K562 (cell line): ENCODE measurements at regions not wholly inside any gene's neighbourhood (a gene's known extent, or its start where the extent isn't known, plus 50 kb on each side); places are given as distances from the start of the nearest gene placed in this dataset.

Experiments
- ATAC-seq: fragments of 200-7000 bp; cut with Tn5 transposase; 3 replicates; pipeline ENCODE4 v1.9.1; 2020; ENCODE audit warnings: moderate library complexity
- BruUV-seq: library from RNA; stranded (reverse); fragments of 400-500 nt; replicated peaks from 2 replicates; lab custom pipeline; 2021; lab: Mats Ljungman, UMichigan
- CTCF ChIA-PET: fragments of 300-600 bp; formaldehyde crosslinking; extraction: SDS; loops from one replicate; lab custom pipeline; 2021; ENCODE audit warnings: low intra/inter-chr PET ratio; lab: Yijun Ruan, JAX
- POLR2A ChIA-PET: fragments of 300-600, 350-650 bp; sonication (Branson Sonifier 250); formaldehyde crosslinking; extraction: SDS; loops from one replicate; lab custom pipeline; 2021; ENCODE audit warnings: antibody characterized with exemption, inconsistent platforms; lab: Yijun Ruan, JAX
- DNase-seq, 4 experiments: peaks; one replicate each; pipeline versions ENCODE4 v3.0.0 to v3.0.0-alpha.2; 2011 to 2018; ENCODE audit warnings: low spot score in 3 of 4, mixed read lengths in 3 of 4; ENCODE audit errors: extremely low read depth in 1 of 4
- FAIRE-seq: peaks from 2 replicates; lab custom pipeline; 2011; peaks lifted over from hg19 to GRCh38; lab: Jason Lieb, UNC
- H2AFZ ChIP-seq: 2 replicates; pipeline ENCODE4 v1.6.0; 2011; ENCODE audit warnings: low read depth, low read length, control low read depth, inconsistent platforms
- H3K27ac ChIP-seq: fragments of 200-600 bp; 3 replicates; pipeline ENCODE4 v1.8.0; 2011; ENCODE audit warnings: low read depth, mild to moderate bottlenecking, control low read depth, inconsistent platforms, low read length, moderate library complexity, mixed read lengths; ENCODE audit errors: extremely low read depth
- H3K27me3 ChIP-seq, 2 experiments: fragments of 300-600 bp in 1 of 2; 2 replicates in 1 of 2; 3 replicates in 1 of 2; pipeline versions ENCODE4 v1.6.0 to v1.8.0; 2011; ENCODE audit warnings: inconsistent platforms in 2 of 2, low read length in 2 of 2, mild to moderate bottlenecking in 1 of 2, mixed read lengths in 1 of 2, moderate library complexity in 1 of 2; ENCODE audit not compliant: control insufficient read depth in 2 of 2, insufficient read depth in 2 of 2
- H3K36me3 ChIP-seq: fragments of 300-600 bp; 3 replicates; pipeline ENCODE4 v1.8.0; 2011; ENCODE audit warnings: mild to moderate bottlenecking, low read length, inconsistent platforms; ENCODE audit not compliant: control insufficient read depth, insufficient read depth
- H3K4me1 ChIP-seq, 2 experiments: fragments of 200-600 bp in 1 of 2; replicated peaks in 1 of 2; 2 replicates in 1 of 2; 3 replicates in 1 of 2; pipeline versions ENCODE4 v1.5.1 to v1.8.0; 2011; ENCODE audit warnings: inconsistent platforms in 2 of 2, low read length in 2 of 2, mild to moderate bottlenecking in 1 of 2, mixed read lengths in 1 of 2, moderate library complexity in 1 of 2; ENCODE audit not compliant: control insufficient read depth in 2 of 2, insufficient read depth in 2 of 2
- H3K4me2 ChIP-seq: 2 replicates; pipeline ENCODE4 v1.6.1; 2011; ENCODE audit warnings: low read length, control low read depth, inconsistent platforms, mixed read lengths; ENCODE audit not compliant: insufficient read depth
- H3K4me3 ChIP-seq: fragments of 200-600 bp; sonication (generic), shearing (Covaris generic); 2 replicates; pipeline ENCODE4 v1.5.1; 2016; ENCODE audit warnings: control low read depth, inconsistent platforms
- H3K79me2 ChIP-seq: fragments of 200-600 bp; 3 replicates; pipeline ENCODE4 v1.8.0; 2011; ENCODE audit warnings: low read length, inconsistent platforms; ENCODE audit not compliant: control insufficient read depth, insufficient read depth
- H3K9ac ChIP-seq, 2 experiments: 2 replicates each; pipeline versions ENCODE4 v1.6.0 to v1.6.1; 2011; ENCODE audit warnings: low read depth in 2 of 2, low read length in 2 of 2, control low read depth in 1 of 2, inconsistent platforms in 1 of 2, mild to moderate bottlenecking in 1 of 2, mixed read lengths in 1 of 2; ENCODE audit not compliant: insufficient read depth in 1 of 2
- H3K9me1 ChIP-seq: one replicate; pipeline ENCODE4 v1.6.0; 2011; ENCODE audit warnings: inconsistent platforms, mild to moderate bottlenecking, low read length, moderate library complexity; ENCODE audit not compliant: control insufficient read depth, insufficient read depth
- H3K9me3 ChIP-seq: replicated peaks from 2 replicates; pipeline ENCODE4 v1.5.1; 2011; ENCODE audit warnings: low read depth, low read length, inconsistent platforms; ENCODE audit not compliant: control insufficient read depth, insufficient read depth
- H4K20me1 ChIP-seq: replicated peaks from 2 replicates; pipeline ENCODE4 v1.6.1; 2011; ENCODE audit warnings: low read length, inconsistent platforms, mixed read lengths; ENCODE audit not compliant: control insufficient read depth, insufficient read depth
- BACH1 ChIP-seq: fragments of 200-800 bp; sonication (Bioruptor generic); IDR thresholded peaks from 2 replicates; pipeline ENCODE4 v1.6.1; 2016; ENCODE audit warnings: missing genetic modification characterization, missing compliant biosample characterization
- CREB3L1 ChIP-seq: fragments of 450-650 bp; IDR thresholded peaks from 2 replicates; pipeline ENCODE4 v1.6.1; 2014; ENCODE audit warnings: low read depth, mild to moderate bottlenecking, moderate library complexity, borderline replicate concordance
- KLF13 ChIP-seq: fragments of 450-650 bp; IDR thresholded peaks from 2 replicates; pipeline ENCODE4 v1.6.1; 2016; ENCODE audit warnings: missing genetic modification characterization, low read depth, mild to moderate bottlenecking, missing compliant biosample characterization, moderate library complexity, borderline replicate concordance
- PATZ1 ChIP-seq: fragments of 250-450 bp; sonication (Bioruptor Pico); IDR thresholded peaks from 2 replicates; pipeline ENCODE4 v1.5.0; 2020; ENCODE audit warnings: mild to moderate bottlenecking, borderline replicate concordance
- TAL1 ChIP-seq: fragments of 450-650 bp; IDR thresholded peaks from 2 replicates; pipeline ENCODE4 v1.6.1; 2016; ENCODE audit warnings: mild to moderate bottlenecking
- ZBTB49 ChIP-seq: sonication (generic); formaldehyde crosslinking; IDR thresholded peaks from 2 replicates; pipeline ENCODE4 v1.8.0; 2022; ENCODE audit warnings: missing genetic modification reagents, mild to moderate bottlenecking, borderline replicate concordance
- ZNF217 ChIP-seq: sonication (generic); formaldehyde crosslinking; IDR thresholded peaks from 2 replicates; pipeline ENCODE4 v1.8.0; 2022; ENCODE audit warnings: mild to moderate bottlenecking, missing genetic modification reagents
- WGBS: fragments of 100-300 bp; shearing (Covaris generic); methylation state at CpG from one replicate; pipeline ENCODE4 v1.1.6; 2016; ENCODE audit warnings: low coverage, mixed read lengths; ENCODE audit not compliant: insufficient coverage; ENCODE audit errors: missing lambda C conversion rate; 5-methylcytosine and 5-hydroxymethylcytosine counted together
- in situ Hi-C: fragments of 300-500 bp; cut with MboI; formaldehyde crosslinking; loops from 4 replicates; pipeline ENCODE4 v1.15.0; 2018; ENCODE audit warnings: inconsistent platforms, mixed read lengths
- intact Hi-C: fragments of 100-400 bp; cut with micrococcal nuclease; formaldehyde crosslinking; loops from 2 replicates; pipeline ENCODE4 v1.14.2; 2022

GRCh38 chr4:188270273-188271069 lies 131.2 kb downstream of the TRIML1 start:
- Histone ChIP-seq H3K4me2 (no peak overlapping the region), H3K4me3 (no peak overlapping the region), H3K27me3 (no peaks in the 10 kb centered on the region; a peak in 1 of 5 replicates), H3K4me1 (no peaks in the 10 kb centered on the region), H3K9ac (no peak overlapping the region), H3K36me3 (no peaks in the 10 kb centered on the region), H2AFZ (no peak overlapping the region), H3K27ac (no peak overlapping the region), H3K79me2 (no peaks in the 10 kb centered on the region), H3K9me1 (no peaks in the 10 kb centered on the region), H3K9me3 (no peaks in the 10 kb centered on the region), H4K20me1 (no peaks in the 10 kb centered on the region)
- no TSS peak for BruUV-seq
- no peak for FAIRE-seq
- in situ Hi-C loops, result no loop called here
- no peak for DNase-seq
- POLR2A ChIA-PET, result interaction anchor here (0.6 kb wide), 1 partner anchor 260 kb away, joined by 3 read pairs; no protein-coding TSS in a partner anchor
- no peak for TF ChIP-seq ZBTB49 (CRISPR knock-in tag)
- TF ChIP-seq ZNF217 (CRISPR knock-in tag), result no peak
- TF ChIP-seq KLF13 (tag), result no peak
- TF ChIP-seq TAL1, result no peak
- TF ChIP-seq CREB3L1, result no peak
- no peak for TF ChIP-seq PATZ1
- TF ChIP-seq BACH1 (tag), result no peak
- intact Hi-C loops, result no loop called here
- no peak for ATAC-seq
- WGBS, result 5% methylated on average over 22 of the region's 30 CpGs
- CTCF ChIA-PET, result no interaction called here
